Hepatocyte (in vitro differentiated cells): ENCODE measurements at regions not wholly inside any gene's neighbourhood (a gene's known extent, or its start where the extent isn't known, plus 50 kb on each side); places are given as distances from the start of the nearest gene placed in this dataset.

Experiments used
- DNase-seq: peaks from one replicate; pipeline ENCODE4 v3.0.0-alpha.2; 2016; ENCODE audit warnings: low spot score
- H2AFZ ChIP-seq: fragments of 200-600 bp; sonication (generic); 2 replicates; pipeline ENCODE4 v1.6.0; 2016; ENCODE audit warnings: antibody characterized with exemption, mild to moderate bottlenecking
- H3K27ac ChIP-seq: fragments of 200-600 bp; sonication (generic); 2 replicates; pipeline ENCODE4 v1.5.1; 2016; ENCODE audit warnings: mild to moderate bottlenecking
- H3K27me3 ChIP-seq: fragments of 200-600 bp; sonication (generic); 2 replicates; pipeline ENCODE4 v1.6.1; 2016
- H3K36me3 ChIP-seq: fragments of 200-600 bp; sonication (generic); replicated peaks from 2 replicates; pipeline ENCODE4 v1.5.1; 2016; ENCODE audit warnings: low read depth; ENCODE audit not compliant: insufficient read depth
- H3K4me1 ChIP-seq: fragments of 200-600 bp; sonication (generic); 2 replicates; pipeline ENCODE4 v1.5.1; 2016; ENCODE audit warnings: mild to moderate bottlenecking, moderate library complexity; ENCODE audit not compliant: insufficient read depth
- H3K4me2 ChIP-seq: fragments of 200-600 bp; sonication (generic); 2 replicates; pipeline ENCODE4 v1.6.0; 2016
- H3K4me3 ChIP-seq: fragments of 200-600 bp; sonication (generic); 2 replicates; pipeline ENCODE4 v1.5.1; 2016; ENCODE audit warnings: mild to moderate bottlenecking
- H3K79me2 ChIP-seq: fragments of 200-600 bp; sonication (generic); 2 replicates; pipeline ENCODE4 v1.6.0; 2017; ENCODE audit warnings: mild to moderate bottlenecking
- H3K9me2 ChIP-seq: fragments of 200-600 bp; sonication (generic); replicated peaks from 2 replicates; pipeline ENCODE4 v1.6.0; 2017; ENCODE audit warnings: mild to moderate bottlenecking; ENCODE audit not compliant: insufficient read depth
- H3K9me3 ChIP-seq: fragments of 200-600 bp; sonication (generic); 2 replicates; pipeline ENCODE4 v1.5.1; 2016; ENCODE audit warnings: low read depth, mild to moderate bottlenecking
- H4K20me1 ChIP-seq: fragments of 200-600 bp; sonication (generic); 2 replicates; pipeline ENCODE4 v1.6.0; 2016; ENCODE audit warnings: mild to moderate bottlenecking; ENCODE audit not compliant: insufficient read depth, poor library complexity, severe bottlenecking
- CTCF ChIP-seq: fragments of 200-600 bp; sonication (generic); IDR thresholded peaks from 2 replicates; pipeline ENCODE4 v1.5.1; 2016; ENCODE audit warnings: antibody characterized with exemption, mild to moderate bottlenecking; ENCODE audit not compliant: poor library complexity
- EZH2 ChIP-seq: fragments of 200-600 bp; sonication (generic); IDR thresholded peaks from 2 replicates; pipeline ENCODE4 v1.6.1; 2016; ENCODE audit warnings: antibody characterized with exemption, mild to moderate bottlenecking, borderline replicate concordance
- EZH2phosphoT487 ChIP-seq: fragments of 200-600 bp; sonication (generic); IDR thresholded peaks from one replicate; pipeline ENCODE4 v1.6.1; 2018; ENCODE audit warnings: antibody characterized with exemption, mild to moderate bottlenecking, low read depth, moderate library complexity; ENCODE audit not compliant: unreplicated experiment, severe bottlenecking
- WGBS: methylation state at CpG from one replicate; pipeline ENCODE4 v1.1.6; 2016; ENCODE audit warnings: low lambda C conversion rate; ENCODE audit errors: missing lambda C conversion rate; 5-methylcytosine and 5-hydroxymethylcytosine counted together

- no peaks in the 10 kb centered on the region for H3K9me3 ChIP-seq
- no peaks in the 10 kb centered on the region for H3K79me2 ChIP-seq
- H3K4me2 ChIP-seq: no peak overlapping the region
- no peaks in the 10 kb centered on the region for H3K36me3 ChIP-seq
- H3K4me3 ChIP-seq: no peak overlapping the region
- DNase-seq: no peak
- TF ChIP-seq EZH2: no peak
- no peaks in the 10 kb centered on the region for H3K9me2 ChIP-seq
- no peak overlapping the region for H2AFZ ChIP-seq
- WGBS: 90% methylated on average over 6 of the region's 6 CpGs
- H3K27me3 ChIP-seq: peaks cover 9% of the 10 kb centered on the region
- H3K4me1 ChIP-seq: no peaks in the 10 kb centered on the region
- no peaks in the 10 kb centered on the region for H4K20me1 ChIP-seq
- H3K27ac ChIP-seq: no peak overlapping the region
Observed at GRCh38 chr10:83869898-83870297, 269.4 kb upstream of the GHITM start.

GRCh38 chr10:83871187-83872081 lies 267.9 kb upstream of the GHITM start:
- no peak overlapping the region for H3K4me2 ChIP-seq

DNA sequence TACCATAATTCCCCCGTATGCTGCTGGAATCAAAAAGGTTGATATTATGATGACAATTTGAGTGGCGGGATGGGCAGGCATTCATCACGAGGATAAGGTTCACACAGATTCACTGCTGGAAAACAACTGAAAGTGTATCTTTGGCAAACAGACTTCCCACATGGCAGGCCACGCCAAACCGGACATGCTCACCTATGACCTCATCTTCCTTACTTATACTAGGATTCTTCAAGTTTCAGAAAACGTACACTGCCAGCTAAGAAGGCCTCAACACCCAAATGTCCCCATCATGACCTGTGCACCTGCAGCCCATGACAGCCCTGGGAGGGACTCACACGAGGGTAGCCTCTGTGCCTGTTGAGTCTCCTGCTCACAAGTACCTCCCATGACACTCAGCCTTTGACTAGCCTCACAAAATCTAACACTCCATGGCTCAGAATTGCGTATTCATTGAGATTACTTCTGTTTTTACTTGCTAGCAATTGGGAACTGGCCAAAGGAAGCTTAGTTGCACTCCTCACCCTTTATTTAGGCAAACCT lies 259.0 kb upstream of the GHITM start:
- DNase-seq: no peak
- no peaks in the 10 kb centered on the region for H3K9me2 ChIP-seq
- 87% methylated on average over 8 of the region's 8 CpGs for WGBS
- H3K9me3 ChIP-seq: no peaks in the 10 kb centered on the region
- H2AFZ ChIP-seq: no peak overlapping the region
- H3K4me2 ChIP-seq: no peak overlapping the region
- TF ChIP-seq EZH2 (no peak), EZH2phosphoT487 (no peak), CTCF (no peak)
- H3K4me3 ChIP-seq: no peak overlapping the region
- H3K27me3 ChIP-seq: peaks cover 3% of the 10 kb centered on the region
- no peaks in the 10 kb centered on the region for H3K79me2 ChIP-seq
- H4K20me1 ChIP-seq: no peaks in the 10 kb centered on the region
- no peak overlapping the region for H3K27ac ChIP-seq
- no peaks in the 10 kb centered on the region for H3K36me3 ChIP-seq
- no peaks in the 10 kb centered on the region for H3K4me1 ChIP-seq

More at GRCh38 chr10:83871187-83872081, 267.9 kb upstream of the GHITM start:
- no peak overlapping the region for H2AFZ ChIP-seq
- H3K9me2 ChIP-seq: no peaks in the 10 kb centered on the region
- H4K20me1 ChIP-seq: no peaks in the 10 kb centered on the region
- H3K27me3 ChIP-seq: peaks cover 16% of the 10 kb centered on the region
- no peaks in the 10 kb centered on the region for H3K4me1 ChIP-seq
- no peak overlapping the region for H3K4me3 ChIP-seq
- no peaks in the 10 kb centered on the region for H3K36me3 ChIP-seq
- H3K9me3 ChIP-seq: no peaks in the 10 kb centered on the region
- TF ChIP-seq CTCF: peak; percentile 99
- TF ChIP-seq EZH2phosphoT487: no peak
- DNase-seq: peak; percentile 87
- no peaks in the 10 kb centered on the region for H3K79me2 ChIP-seq
- H3K27ac ChIP-seq: no peak overlapping the region
- WGBS: 30% methylated on average over 18 of the region's 18 CpGs

- Histone ChIP-seq H3K4me1 (no peaks in the 10 kb centered on the region), H4K20me1 (no peaks in the 10 kb centered on the region), H3K27me3 (no peaks in the 10 kb centered on the region), H3K36me3 (no peaks in the 10 kb centered on the region), H3K4me3 (no peak overlapping the region), H3K9me3 (no peaks in the 10 kb centered on the region), H3K27ac (no peak overlapping the region), H3K4me2 (no peak overlapping the region), H3K79me2 (no peaks in the 10 kb centered on the region), H3K9me2 (no peaks in the 10 kb centered on the region), H2AFZ (no peak overlapping the region)
- 38% methylated on average over 1 of the region's 1 CpG for WGBS
- TF ChIP-seq EZH2 (no peak), EZH2phosphoT487 (no peak), CTCF (no peak)
- no peak for DNase-seq
Observed at GRCh38 chr10:83881661-83882060, 257.6 kb upstream of the GHITM start.
